ENCODE measurements at regions not wholly inside any gene's neighbourhood (a gene's known extent, or its start where the extent isn't known, plus 50 kb on each side); places are given as distances from the start of the nearest gene placed in this dataset.

GRCh38 chr4:4625488-4625887 lies 83.6 kb upstream of the STX18 start:
- DNase-seq, result no peak

GRCh38 chr4:4624276-4624897 lies 82.5 kb upstream of the STX18 start:
- DNase-seq, result no peak

- no peak for DNase-seq
Measured at GRCh38 chr4:4619821-4620220, 78.0 kb upstream of the STX18 start.

GRCh38 chr4:4618847-4619246 lies 77.0 kb upstream of the STX18 start:
- no peak for DNase-seq

DNA sequence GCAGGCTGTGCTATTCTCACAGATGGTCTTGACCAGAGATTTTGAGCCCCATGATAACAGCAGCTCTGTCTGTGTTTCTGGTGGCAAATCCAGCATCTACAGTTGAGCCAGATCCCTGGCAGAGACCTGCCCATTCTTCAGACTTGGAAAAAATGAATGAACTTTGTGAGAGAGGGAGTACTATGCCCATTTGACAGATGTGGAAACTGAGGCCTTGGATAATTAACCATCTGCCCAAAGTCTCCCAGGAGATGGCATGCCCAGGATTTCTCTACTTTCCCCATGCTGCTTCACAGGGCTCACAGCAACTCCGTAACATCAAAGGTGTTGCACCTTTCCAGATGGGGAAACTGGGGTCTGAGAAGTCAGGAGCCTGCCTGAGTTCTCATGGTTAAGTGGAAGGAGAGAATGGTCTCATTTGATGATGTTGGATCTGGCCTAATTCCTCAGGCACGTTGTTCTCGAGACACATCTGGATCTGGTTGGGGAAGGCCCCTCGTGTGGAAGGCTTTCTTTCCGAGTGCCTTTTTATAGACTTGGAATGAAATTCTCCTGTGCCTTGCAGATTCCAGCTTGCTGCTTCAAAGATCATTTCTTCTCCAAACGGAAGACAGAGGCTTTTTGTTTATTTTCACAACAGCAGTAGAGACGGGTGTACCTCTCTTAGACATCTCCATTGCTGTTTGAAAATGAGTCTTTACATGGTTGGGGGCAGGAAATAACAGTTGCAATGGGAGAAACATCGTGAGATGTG lies 73.3 kb upstream of the STX18 start:
- no peak for DNase-seq

DNA sequence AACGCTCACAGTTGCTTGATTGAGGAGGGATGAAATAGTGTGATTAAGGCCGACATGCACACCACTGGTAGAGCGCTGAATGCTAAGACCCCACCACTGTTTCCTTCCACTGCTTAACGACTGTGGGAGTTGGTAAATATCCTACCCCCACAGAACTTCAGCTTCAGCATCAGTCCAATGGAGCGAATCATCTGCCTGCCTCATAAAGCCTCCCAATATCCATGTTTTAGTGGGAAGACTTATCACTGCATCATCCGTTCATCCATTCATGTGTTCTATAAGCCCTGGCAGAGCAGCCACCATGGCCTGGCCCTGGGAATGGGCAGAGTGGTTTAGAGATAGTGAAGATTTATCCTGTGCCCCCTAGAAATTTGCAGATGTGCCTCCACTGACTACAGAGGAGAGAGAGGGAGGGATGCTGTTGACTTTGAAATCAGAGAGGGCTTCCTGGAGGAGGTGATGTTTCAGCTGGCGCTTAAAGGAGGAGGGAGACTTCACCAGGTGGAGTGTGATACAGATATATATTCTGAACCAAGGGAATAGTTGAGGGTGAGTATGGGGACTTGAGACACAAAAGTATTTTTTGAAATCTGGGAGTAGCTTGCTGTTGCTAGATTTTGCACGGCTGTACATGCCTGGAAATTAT lies 71.9 kb upstream of the STX18 start:
- no peak for DNase-seq

GRCh38 chr4:4613126-4613465 lies 71.2 kb upstream of the STX18 start:
- DNase-seq, result no peak

DNA sequence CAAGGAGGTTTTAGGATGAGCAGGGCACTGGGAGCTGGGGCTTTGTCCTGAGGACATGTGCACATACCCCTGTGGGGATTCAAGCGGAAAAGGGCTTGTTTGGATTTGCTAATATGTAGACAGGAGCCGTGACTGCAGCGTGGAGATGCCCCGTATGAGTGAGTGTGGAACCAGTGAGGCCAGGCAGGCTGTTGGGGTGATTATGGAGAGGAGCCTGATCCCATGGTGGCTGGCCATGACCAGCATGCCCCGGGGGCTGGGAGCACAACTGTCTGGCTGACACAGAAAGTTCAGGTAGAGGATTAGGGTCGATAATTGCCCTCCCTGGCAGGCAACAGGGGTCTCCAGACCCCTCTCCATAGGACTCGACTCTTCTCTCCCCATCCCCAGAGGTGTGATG lies 68.8 kb upstream of the STX18 start:
- DNase-seq, result no peak

DNA sequence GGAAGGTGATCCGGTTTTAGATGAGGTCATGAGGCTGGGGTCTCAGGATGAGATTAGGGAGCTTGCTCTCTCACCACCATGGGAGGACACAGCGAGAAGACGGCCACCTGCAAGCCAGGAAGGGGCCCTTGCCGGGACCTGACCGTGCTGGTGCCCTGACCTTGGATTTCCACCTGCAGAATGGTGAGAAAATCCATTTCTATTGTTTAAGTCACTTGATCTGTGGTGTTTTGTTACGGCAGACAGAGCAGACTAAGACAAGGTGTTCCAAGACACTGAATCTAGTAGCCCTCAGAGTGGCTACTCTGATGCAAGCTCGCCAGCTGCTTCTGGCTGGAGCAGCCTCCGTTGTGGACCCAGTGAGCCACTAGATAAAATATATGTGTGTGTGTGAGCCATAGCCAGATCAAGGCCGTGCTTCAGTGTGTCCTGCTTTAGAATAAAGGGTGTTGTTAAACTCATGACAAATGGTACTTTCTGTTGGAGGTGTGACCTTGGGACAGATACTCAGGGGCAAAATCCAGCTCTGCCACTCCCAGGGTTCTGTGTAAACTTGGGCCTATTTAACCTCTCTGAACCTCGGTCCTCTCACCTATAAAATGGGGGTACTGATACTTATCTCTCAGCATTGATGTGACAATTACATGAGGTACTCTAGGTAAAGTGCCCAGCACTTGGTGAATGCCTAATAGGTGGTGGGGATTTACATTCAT lies 67.9 kb upstream of the STX18 start:
- DNase-seq, result no peak

- DNase-seq, result no peak
Measured at GRCh38 chr4:4608214-4608537, 66.3 kb upstream of the STX18 start.

DNA sequence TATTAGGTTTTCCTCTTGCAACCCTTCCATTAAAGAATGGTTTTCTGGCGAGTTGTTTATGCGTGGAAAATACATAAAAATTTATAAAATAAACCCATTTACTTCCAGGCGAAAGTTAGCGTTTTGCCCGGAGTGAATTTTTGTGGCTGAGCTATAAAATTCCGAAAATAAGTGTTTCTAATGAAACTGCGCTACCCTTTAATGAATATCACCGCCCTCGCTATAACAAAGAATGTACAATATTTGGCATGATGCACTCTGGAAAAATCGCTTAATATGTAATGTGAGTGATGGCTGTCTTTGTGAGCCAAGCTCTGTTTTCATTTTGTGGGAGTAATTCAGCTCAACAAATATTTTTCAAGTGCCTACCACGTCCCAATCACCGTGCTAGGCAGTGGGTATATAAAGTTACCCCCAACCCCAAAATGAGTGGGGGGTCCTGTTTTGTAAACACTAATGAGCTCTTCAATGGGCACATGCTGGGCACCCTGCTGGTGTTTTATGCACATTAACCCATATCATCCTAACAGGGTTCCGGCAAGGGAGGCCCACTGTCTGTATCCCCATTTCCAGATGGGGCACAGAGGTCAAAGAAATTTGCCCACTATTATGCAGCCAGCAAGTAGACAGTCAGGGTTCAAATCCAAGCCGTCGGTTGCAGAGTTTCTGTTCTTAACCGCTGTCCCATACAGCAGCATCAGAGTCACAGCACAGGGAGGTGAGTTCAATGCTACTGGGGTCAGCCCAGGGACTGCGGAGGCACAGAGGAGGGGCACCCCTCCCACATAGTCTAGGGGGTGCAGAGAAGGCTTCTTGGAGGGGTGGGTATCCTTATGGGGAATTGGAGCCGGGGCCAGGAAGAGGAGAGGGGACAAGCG lies 65.7 kb upstream of the STX18 start:
- no peak for DNase-seq

DNA sequence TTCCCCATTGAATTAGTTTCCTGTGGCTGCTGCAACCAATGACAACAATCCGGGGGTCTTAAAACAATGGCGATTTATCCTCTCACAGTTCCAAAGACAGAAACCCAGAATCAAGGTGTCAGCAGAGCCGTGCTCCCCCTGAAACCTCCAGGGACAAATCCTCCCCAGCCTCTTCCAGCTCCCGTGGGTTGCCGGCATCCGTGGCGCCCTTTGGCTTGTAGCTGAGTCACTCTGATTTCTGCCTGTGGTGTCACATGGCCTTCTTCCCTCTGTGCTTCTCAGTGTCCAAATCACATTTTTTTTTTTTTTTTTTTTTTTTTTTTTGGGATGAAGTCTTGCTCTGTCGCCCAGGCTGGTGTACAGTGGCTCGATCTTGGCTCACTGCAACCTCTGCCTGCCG lies 64.5 kb upstream of the STX18 start:
- no peak for DNase-seq

GRCh38 chr4:4605849-4606248 lies 64.0 kb upstream of the STX18 start:
- no peak for DNase-seq

DNA sequence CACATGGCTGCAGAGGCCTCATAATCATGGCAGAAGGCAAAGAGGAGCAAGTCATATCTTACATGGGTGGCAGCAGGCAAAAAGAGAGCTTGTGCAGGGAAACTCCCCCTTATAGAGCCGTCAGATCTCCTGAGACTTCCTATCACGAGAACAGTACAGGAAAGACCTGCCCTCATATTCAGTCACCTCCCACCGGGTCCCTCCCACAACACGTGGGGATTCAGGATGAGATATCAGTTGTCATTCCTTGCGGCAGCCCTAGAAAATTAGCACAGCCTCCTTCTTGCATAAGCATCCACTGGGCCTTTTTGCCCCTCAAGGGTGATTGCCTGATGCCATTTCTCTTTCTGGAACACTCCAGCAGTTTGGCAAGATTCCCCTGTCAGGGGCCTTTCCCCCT lies 61.7 kb upstream of the STX18 start:
- DNase-seq, result no peak

DNA sequence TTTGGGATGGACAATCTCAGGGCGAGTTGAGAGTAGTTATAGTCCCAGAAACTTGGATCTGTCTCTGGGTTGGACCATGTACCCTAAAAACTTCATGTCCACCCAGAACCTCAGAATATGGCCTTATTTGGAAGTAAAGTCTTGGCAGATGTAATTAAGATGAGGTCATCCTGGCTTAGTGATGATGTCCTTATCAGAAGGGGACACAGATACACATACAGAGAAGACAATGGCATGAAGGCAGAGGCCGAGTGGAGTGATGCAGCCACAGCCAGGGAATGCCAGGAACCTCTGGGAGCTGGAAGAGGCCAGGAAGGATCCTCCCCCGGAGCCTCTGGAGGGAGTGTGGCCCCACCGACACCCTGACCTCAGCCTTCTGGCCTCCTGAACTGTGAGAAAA lies 61.2 kb upstream of the STX18 start:
- no peak for DNase-seq

DNA sequence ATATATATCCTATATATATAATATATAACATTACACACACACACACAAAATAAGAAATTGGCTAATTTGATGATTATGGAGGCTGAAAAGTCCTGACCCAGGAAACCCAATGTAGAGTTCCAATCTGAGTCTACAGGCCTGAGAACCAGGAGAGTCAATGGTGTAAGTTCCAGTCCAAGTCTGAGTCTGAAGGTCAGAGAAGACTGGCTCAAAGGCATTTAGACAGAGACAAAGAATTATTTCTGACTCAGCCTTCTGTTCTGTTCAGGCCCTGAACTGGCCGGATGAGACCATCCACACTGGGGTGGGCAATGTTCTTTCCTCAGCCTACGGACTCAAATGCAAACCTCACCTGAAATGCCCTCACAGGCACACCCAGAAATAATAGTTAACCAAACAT lies 60.6 kb upstream of the STX18 start:
- no peak for DNase-seq

GRCh38 chr4:4601803-4602369 lies 60.0 kb upstream of the STX18 start:
- no peak for DNase-seq

GRCh38 chr4:4599481-4600275 lies 57.8 kb upstream of the STX18 start:
- no peak for DNase-seq

DNA sequence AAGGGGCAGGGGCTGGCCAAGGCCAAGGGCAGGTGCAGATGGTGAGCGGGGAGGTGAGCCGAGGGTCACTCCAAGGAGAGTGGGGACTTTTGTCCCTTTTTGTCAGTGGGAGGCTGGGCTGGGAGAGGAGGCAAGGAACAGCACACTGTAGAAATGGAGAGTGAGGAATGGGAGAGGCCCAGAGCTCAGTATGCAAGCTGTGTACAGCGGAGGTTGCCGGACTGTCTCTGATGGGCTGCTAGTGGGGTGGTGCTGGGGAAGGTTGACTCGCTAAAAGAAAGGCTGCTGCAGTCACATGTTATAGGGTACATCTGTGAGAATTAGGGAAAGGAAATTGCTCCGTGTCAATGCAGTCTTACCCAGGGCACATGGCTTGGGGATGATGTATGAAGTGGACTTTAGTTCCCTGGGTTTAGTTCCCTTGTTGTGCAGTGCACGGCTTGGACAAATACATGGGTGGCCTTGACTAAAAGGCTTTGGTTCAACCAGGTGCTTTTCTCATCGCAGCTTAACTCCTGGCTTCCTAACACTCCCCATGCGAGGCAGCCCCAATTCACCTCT lies 57.1 kb upstream of the STX18 start:
- no peak for DNase-seq

DNA sequence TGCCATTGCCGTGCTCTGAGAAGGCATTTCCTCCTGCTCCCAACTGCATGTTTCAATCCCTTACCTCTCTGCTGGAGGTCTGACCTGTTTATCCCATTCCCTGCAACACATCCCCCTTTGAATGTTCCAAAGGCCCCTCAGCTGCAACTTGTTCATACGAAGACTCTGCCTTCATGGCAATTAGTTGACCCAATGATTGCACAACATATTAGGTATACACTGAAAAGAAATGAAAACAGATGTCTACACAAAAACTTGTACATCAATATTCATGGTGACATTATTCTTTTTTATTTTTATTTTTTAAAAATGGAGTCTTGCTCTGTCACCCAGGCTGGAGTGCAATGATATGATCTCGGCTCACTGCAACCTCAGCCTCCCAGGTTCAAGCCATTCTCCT lies 54.9 kb upstream of the STX18 start:
- no peak for DNase-seq

DNA sequence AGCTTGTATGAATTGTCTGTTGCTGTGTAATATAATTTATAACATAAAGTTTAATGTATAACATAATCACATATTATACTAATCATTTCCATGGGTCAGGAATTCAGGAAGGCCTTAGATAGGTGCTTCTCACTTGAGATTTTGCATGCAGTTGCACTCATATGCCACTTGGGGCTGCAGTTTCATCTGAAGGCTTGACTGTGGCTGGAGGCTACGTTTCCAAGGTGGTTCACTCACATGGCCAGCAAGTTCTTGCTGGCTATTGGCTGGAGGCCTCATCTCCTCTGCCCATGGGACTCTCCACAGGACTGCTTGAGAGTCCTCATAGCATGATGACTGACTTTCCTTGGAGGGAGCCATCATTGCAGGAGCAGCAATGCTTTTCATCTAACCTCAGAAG lies 53.4 kb upstream of the STX18 start:
- no peak for DNase-seq
